Keratinocyte (primary cell): ENCODE measurements at regions not wholly inside any gene's neighbourhood (a gene's known extent, or its start where the extent isn't known, plus 50 kb on each side); places are given as distances from the start of the nearest gene placed in this dataset.

ENCODE experiments used
- CTCF ChIP-seq, 3 experiments: IDR thresholded peaks in 1 of 3; conservative IDR thresholded peaks in 1 of 3; optimal IDR thresholded peaks in 1 of 3; 2 replicates in 2 of 3; 3 replicates in 1 of 3; pipeline versions ENCODE3 to v1.5.1; 2011; ENCODE audit warnings: low read length in 3 of 3, mild to moderate bottlenecking in 3 of 3, moderate library complexity in 2 of 3, control low read depth in 1 of 3, inconsistent platforms in 1 of 3; ENCODE audit not compliant: insufficient read depth in 2 of 3; ENCODE audit errors: extremely low read depth in 1 of 3
- EZH2 ChIP-seq: IDR thresholded peaks from one replicate; pipeline ENCODE4 v1.6.1; 2012; ENCODE audit warnings: inconsistent platforms, mild to moderate bottlenecking, low read length, moderate library complexity

- no peak for TF ChIP-seq CTCF (optimal IDR thresholded peaks at IDR 0.05 in 1 of 3, IDR thresholded peaks at IDR 0.05 in 1 of 3, conservative IDR thresholded peaks at IDR 0.05 in 1 of 3; ENCODE audit: extremely low read depth in 1 of 3, insufficient read depth in 2 of 3, low read length in 3 of 3)
- no peak for TF ChIP-seq EZH2
Observed at GRCh38 chr11:57055744-57056143, 67.0 kb downstream of the OR5AK2 start.
